Urothelium cell line (cell line): ENCODE measurements at regions not wholly inside any gene's neighbourhood (a gene's known extent, or its start where the extent isn't known, plus 50 kb on each side); places are given as distances from the start of the nearest gene placed in this dataset.
"Not testable (repeated sequence)": the region's sequence is repeated elsewhere in the genome, so short reads cannot be mapped to it uniquely, and the experiment has no call there.

Experiments used
- DNase-seq: peaks from one replicate; pipeline ENCODE4 v3.0.0; 2011; ENCODE audit warnings: low spot score, mixed read lengths
- FAIRE-seq: peaks from 2 replicates; lab custom pipeline; 2011; peaks lifted over from hg19 to GRCh38; lab: Jason Lieb, UNC

- DNase-seq (no peak), FAIRE-seq (no peak)
These were observed 130.4 kb upstream of the MON1B start for GRCh38 chr16:77060614-77061013.

GRCh38 chr16:77062878-77063675 lies 127.9 kb upstream of the MON1B start:
- FAIRE-seq (no peak), DNase-seq (no peak)

GRCh38 chr16:77063676-77064016 lies 127.3 kb upstream of the MON1B start:
- FAIRE-seq (no peak), DNase-seq (no peak)

GRCh38 chr16:77064037-77064436 lies 127.0 kb upstream of the MON1B start:
- no peak for DNase-seq
- no peak for FAIRE-seq

GRCh38 chr16:77066896-77067496 lies 124.0 kb upstream of the MON1B start:
- FAIRE-seq (no peak), DNase-seq (no peak)

- FAIRE-seq (no peak), DNase-seq (no peak)
These were observed 123.1 kb upstream of the MON1B start for GRCh38 chr16:77067900-77068299.

GRCh38 chr16:77068402-77068801 lies 122.6 kb upstream of the MON1B start:
- DNase-seq (no peak), FAIRE-seq (no peak)

GRCh38 chr16:77069929-77070328 lies 121.1 kb upstream of the MON1B start:
- DNase-seq (no peak), FAIRE-seq (no peak)

GRCh38 chr16:77070683-77071082 lies 120.3 kb upstream of the MON1B start:
- DNase-seq (no peak), FAIRE-seq (no peak)

- DNase-seq (no peak), FAIRE-seq (no peak)
These were observed 114.2 kb upstream of the MON1B start for GRCh38 chr16:77076839-77077238.

GRCh38 chr16:77077256-77077922 lies 113.6 kb upstream of the MON1B start:
- FAIRE-seq = no peak

GRCh38 chr16:77085981-77086380 lies 105.0 kb upstream of the MON1B start:
- FAIRE-seq = no peak
- no peak for DNase-seq

More at GRCh38 chr16:77077256-77077922, 113.6 kb upstream of the MON1B start:
- DNase-seq = no peak

- DNase-seq (no peak), FAIRE-seq (no peak)
These were observed 100.9 kb upstream of the MON1B start for GRCh38 chr16:77090062-77090461.

GRCh38 chr16:77093309-77093708 lies 97.7 kb upstream of the MON1B start:
- DNase-seq = no peak
- no peak for FAIRE-seq

GRCh38 chr16:77093999-77094398 lies 97.0 kb upstream of the MON1B start:
- FAIRE-seq (no peak), DNase-seq (no peak)

GRCh38 chr16:77111056-77111565 lies 79.9 kb upstream of the MON1B start:
- FAIRE-seq (no peak), DNase-seq (no peak)

- DNase-seq = no peak
- no peak for FAIRE-seq
These were observed 78.2 kb upstream of the MON1B start for GRCh38 chr16:77112746-77113145.

GRCh38 chr16:77113835-77114234 lies 77.2 kb upstream of the MON1B start:
- DNase-seq (no peak), FAIRE-seq (no peak)

GRCh38 chr16:77114361-77114760 lies 76.6 kb upstream of the MON1B start:
- not testable (repeated sequence) for DNase-seq, FAIRE-seq

- no peak for FAIRE-seq
- no peak for DNase-seq
These were observed 74.1 kb upstream of the MON1B start for GRCh38 chr16:77116856-77117255.

- FAIRE-seq (no peak), DNase-seq (no peak)
These were observed 73.3 kb upstream of the MON1B start for GRCh38 chr16:77117707-77118106.

- DNase-seq (no peak), FAIRE-seq (no peak)
These were observed 59.6 kb upstream of the MON1B start for GRCh38 chr16:77131398-77131797.
